Dermis blood vessel endothelial cell (primary cell): ENCODE measurements at regions not wholly inside any gene's neighbourhood (a gene's known extent, or its start where the extent isn't known, plus 50 kb on each side); places are given as distances from the start of the nearest gene placed in this dataset.

ENCODE experiments used
- DNase-seq: peaks from one replicate; pipeline ENCODE4 v3.0.0; 2010

- peak; percentile 88 for DNase-seq
These were observed 213.9 kb upstream of the CNR1 start for GRCh38 chr6:88380083-88380482.

GRCh38 chr6:88378639-88379038, 212.5 kb upstream of the CNR1 start:
- no peak for DNase-seq

GRCh38 chr6:88377976-88378568, 211.9 kb upstream of the CNR1 start:
- no peak for DNase-seq

GRCh38 chr6:88376768-88377387, 210.7 kb upstream of the CNR1 start:
- peak; percentile 58 for DNase-seq

GRCh38 chr6:88376197-88376596, 210.1 kb upstream of the CNR1 start:
- DNase-seq, result no peak

- no peak for DNase-seq
These were observed 208.4 kb upstream of the CNR1 start for GRCh38 chr6:88374553-88374952.

GRCh38 chr6:88371480-88371879, 205.3 kb upstream of the CNR1 start:
- no peak for DNase-seq

GRCh38 chr6:88370127-88370710, 204.1 kb upstream of the CNR1 start:
- no peak for DNase-seq

GRCh38 chr6:88369262-88369661, 203.1 kb upstream of the CNR1 start:
- no peak for DNase-seq

GRCh38 chr6:88368071-88368787, 202.1 kb upstream of the CNR1 start:
- DNase-seq, result peak; percentile 26

GRCh38 chr6:88367248-88367647, 201.1 kb upstream of the CNR1 start:
- DNase-seq, result no peak

GRCh38 chr6:88366672-88367071, 200.5 kb upstream of the CNR1 start:
- DNase-seq, result no peak

GRCh38 chr6:88365656-88366055, 199.5 kb upstream of the CNR1 start:
- DNase-seq, result no peak

- no peak for DNase-seq
These were observed 199.1 kb upstream of the CNR1 start for GRCh38 chr6:88365230-88365629.

- no peak for DNase-seq
These were observed 195.6 kb upstream of the CNR1 start for GRCh38 chr6:88361754-88362153.

GRCh38 chr6:88361298-88361697, 195.2 kb upstream of the CNR1 start:
- no peak for DNase-seq

GRCh38 chr6:88360203-88360797, 194.2 kb upstream of the CNR1 start:
- DNase-seq, result no peak

- no peak for DNase-seq
These were observed 193.5 kb upstream of the CNR1 start for GRCh38 chr6:88359530-88360202.

GRCh38 chr6:88358846-88359245, 192.7 kb upstream of the CNR1 start:
- no peak for DNase-seq

- DNase-seq, result peak; percentile 44
These were observed 183.4 kb upstream of the CNR1 start for GRCh38 chr6:88349511-88349910.

- no peak for DNase-seq
These were observed 176.2 kb upstream of the CNR1 start for GRCh38 chr6:88342336-88342735.

GRCh38 chr6:88339761-88340160, 173.6 kb upstream of the CNR1 start:
- no peak for DNase-seq

- DNase-seq, result no peak
These were observed 155.2 kb upstream of the CNR1 start for GRCh38 chr6:88321306-88321705.
